ENCODE measurements at regions not wholly inside any gene's neighbourhood (a gene's known extent, or its start where the extent isn't known, plus 50 kb on each side); places are given as distances from the start of the nearest gene placed in this dataset.
"Not testable (repeated sequence)": the region's sequence is repeated elsewhere in the genome, so short reads cannot be mapped to it uniquely, and the experiment has no call there.

- 31% methylated on average over 3 of the region's 3 CpGs for WGBS (ENCODE audit: low lambda C conversion rate, missing lambda C conversion rate)
- no peak overlapping the region for H2AFZ ChIP-seq
- peaks cover 9% of the 10 kb centered on the region for H3K4me1 ChIP-seq (ENCODE audit: insufficient read depth)
- H3K27me3 ChIP-seq: no peaks in the 10 kb centered on the region
- no peak for TF ChIP-seq CTCF (IDR thresholded peaks at IDR 0.05; ENCODE audit: poor library complexity)
- TF ChIP-seq EZH2phosphoT487 (IDR thresholded peaks at IDR 0.05; ENCODE audit: low read depth, severe bottlenecking, unreplicated experiment): no peak
- no peak for TF ChIP-seq EZH2 (IDR thresholded peaks at IDR 0.05; ENCODE audit: borderline replicate concordance)
- no peaks in the 10 kb centered on the region for H3K79me2 ChIP-seq
- no peak overlapping the region for H3K4me2 ChIP-seq
- H3K36me3 ChIP-seq (replicated peaks; ENCODE audit: insufficient read depth, low read depth): no peaks in the 10 kb centered on the region
- no peak overlapping the region for H3K4me3 ChIP-seq
- H3K9me3 ChIP-seq (ENCODE audit: low read depth): no peaks in the 10 kb centered on the region
- no peaks in the 10 kb centered on the region for H4K20me1 ChIP-seq (ENCODE audit: insufficient read depth, poor library complexity, severe bottlenecking)
- no peak overlapping the region for H3K27ac ChIP-seq
- H3K9me2 ChIP-seq (replicated peaks; ENCODE audit: insufficient read depth): no peaks in the 10 kb centered on the region
- no peak for DNase-seq (ENCODE audit: low spot score)
These were observed 711.0 kb upstream of the CTNND2 start for GRCh38 chr5:12615141-12615820.

- H3K9me3 ChIP-seq (ENCODE audit: low read depth): no peaks in the 10 kb centered on the region
- H3K4me2 ChIP-seq: no peak overlapping the region
These were observed 710.4 kb upstream of the CTNND2 start for GRCh38 chr5:12614608-12615007.

GRCh38 chr5:12611132-12611531, 706.9 kb upstream of the CTNND2 start:
- no peak overlapping the region for H3K4me3 ChIP-seq
- H3K9me3 ChIP-seq (ENCODE audit: low read depth): no peaks in the 10 kb centered on the region
- H3K79me2 ChIP-seq: no peaks in the 10 kb centered on the region
- peaks cover 9% of the 10 kb centered on the region for H3K4me1 ChIP-seq (ENCODE audit: insufficient read depth)
- no peaks in the 10 kb centered on the region for H3K27me3 ChIP-seq
- no peak for DNase-seq (ENCODE audit: low spot score)
- H3K4me2 ChIP-seq: no peak overlapping the region
- H4K20me1 ChIP-seq (ENCODE audit: insufficient read depth, poor library complexity, severe bottlenecking): no peaks in the 10 kb centered on the region
- TF ChIP-seq EZH2phosphoT487 (IDR thresholded peaks at IDR 0.05; ENCODE audit: low read depth, severe bottlenecking, unreplicated experiment): no peak
- TF ChIP-seq EZH2 (IDR thresholded peaks at IDR 0.05; ENCODE audit: borderline replicate concordance): no peak
- TF ChIP-seq CTCF (IDR thresholded peaks at IDR 0.05; ENCODE audit: poor library complexity): no peak
- no peaks in the 10 kb centered on the region for H3K9me2 ChIP-seq (replicated peaks; ENCODE audit: insufficient read depth)
- H3K27ac ChIP-seq: no peak overlapping the region
- H2AFZ ChIP-seq: no peak overlapping the region
- H3K36me3 ChIP-seq (replicated peaks; ENCODE audit: insufficient read depth, low read depth): no peaks in the 10 kb centered on the region

More at GRCh38 chr5:12614608-12615007, 710.4 kb upstream of the CTNND2 start:
- Histone ChIP-seq H3K27me3 (no peaks in the 10 kb centered on the region), H3K79me2 (no peaks in the 10 kb centered on the region), H3K9me2 (replicated peaks; ENCODE audit: insufficient read depth) (no peaks in the 10 kb centered on the region), H3K27ac (no peak overlapping the region), H3K4me3 (no peak overlapping the region), H4K20me1 (ENCODE audit: insufficient read depth, poor library complexity, severe bottlenecking) (no peaks in the 10 kb centered on the region), H2AFZ (no peak overlapping the region), H3K4me1 (ENCODE audit: insufficient read depth) (peaks cover 9% of the 10 kb centered on the region), H3K36me3 (replicated peaks; ENCODE audit: insufficient read depth, low read depth) (no peaks in the 10 kb centered on the region)
- 87% methylated on average over 1 of the region's 1 CpG for WGBS (ENCODE audit: low lambda C conversion rate, missing lambda C conversion rate)
- DNase-seq (ENCODE audit: low spot score): no peak
- no peak for TF ChIP-seq CTCF (IDR thresholded peaks at IDR 0.05; ENCODE audit: poor library complexity)
- TF ChIP-seq EZH2phosphoT487 (IDR thresholded peaks at IDR 0.05; ENCODE audit: low read depth, severe bottlenecking, unreplicated experiment): no peak
- TF ChIP-seq EZH2 (IDR thresholded peaks at IDR 0.05; ENCODE audit: borderline replicate concordance): no peak

GRCh38 chr5:12607817-12608216, 703.6 kb upstream of the CTNND2 start:
- not testable (repeated sequence) for DNase-seq (ENCODE audit: low spot score); H3K9me2 ChIP-seq (replicated peaks; ENCODE audit: insufficient read depth)
- WGBS (ENCODE audit: low lambda C conversion rate, missing lambda C conversion rate): 44% methylated on average over 2 of the region's 2 CpGs

More at GRCh38 chr5:12607817-12608216, 703.6 kb upstream of the CTNND2 start:
- not testable (repeated sequence) for H3K4me3 ChIP-seq; H3K36me3 ChIP-seq (replicated peaks; ENCODE audit: insufficient read depth, low read depth); H2AFZ ChIP-seq; H3K79me2 ChIP-seq; H3K4me2 ChIP-seq; H3K9me3 ChIP-seq (ENCODE audit: low read depth); H3K27ac ChIP-seq; H3K4me1 ChIP-seq (ENCODE audit: insufficient read depth); H4K20me1 ChIP-seq (ENCODE audit: insufficient read depth, poor library complexity, severe bottlenecking); H3K27me3 ChIP-seq

Data from hepatocyte (in vitro differentiated cells).